GM04504 (cell line): ENCODE measurements at regions not wholly inside any gene's neighbourhood (a gene's known extent, or its start where the extent isn't known, plus 50 kb on each side); places are given as distances from the start of the nearest gene placed in this dataset.

Experiments used
- DNase-seq: peaks from one replicate; pipeline ENCODE4 v3.0.0-alpha.2; 2012; ENCODE audit warnings: low read depth

DNA sequence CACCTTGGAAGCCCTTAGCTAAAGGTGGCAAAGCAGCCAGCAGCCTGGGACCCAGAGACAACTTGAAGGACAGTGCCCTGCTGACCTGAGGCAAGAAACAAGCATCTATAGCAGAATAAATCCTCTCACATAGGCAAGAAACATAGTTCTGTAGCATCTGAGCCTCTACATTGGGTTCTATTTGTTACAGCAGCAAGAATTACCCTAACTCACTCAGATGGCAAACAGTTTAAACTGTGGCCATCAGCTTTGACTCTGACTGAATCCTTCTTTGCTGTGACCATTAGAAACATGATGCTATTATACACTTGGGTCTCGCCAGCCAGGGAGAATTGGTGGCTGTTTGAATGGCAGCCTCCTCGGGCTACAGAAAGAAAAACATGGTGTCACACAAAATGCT is 53.1 kb upstream of the CCL1 start:
- no peak for DNase-seq

DNA sequence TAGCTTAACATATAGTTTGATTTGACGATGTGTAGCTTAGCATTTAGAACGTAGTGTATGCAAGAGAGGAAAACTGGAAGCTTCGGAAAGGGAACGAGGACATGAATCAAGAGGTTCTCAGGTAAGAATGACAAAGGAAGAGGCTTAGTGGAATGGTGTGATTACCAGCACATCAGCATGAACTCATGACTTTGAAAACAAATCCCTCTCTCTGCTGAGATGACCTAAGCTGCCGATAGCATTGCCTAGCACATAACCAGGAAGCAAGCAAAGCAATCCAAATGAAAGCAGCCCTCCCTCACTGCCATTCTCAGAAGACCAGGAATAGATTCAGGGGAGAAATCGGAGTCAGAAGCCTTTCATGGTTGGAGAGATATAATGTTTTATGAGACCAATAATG is 51.3 kb upstream of the CCL1 start:
- no peak for DNase-seq

DNA sequence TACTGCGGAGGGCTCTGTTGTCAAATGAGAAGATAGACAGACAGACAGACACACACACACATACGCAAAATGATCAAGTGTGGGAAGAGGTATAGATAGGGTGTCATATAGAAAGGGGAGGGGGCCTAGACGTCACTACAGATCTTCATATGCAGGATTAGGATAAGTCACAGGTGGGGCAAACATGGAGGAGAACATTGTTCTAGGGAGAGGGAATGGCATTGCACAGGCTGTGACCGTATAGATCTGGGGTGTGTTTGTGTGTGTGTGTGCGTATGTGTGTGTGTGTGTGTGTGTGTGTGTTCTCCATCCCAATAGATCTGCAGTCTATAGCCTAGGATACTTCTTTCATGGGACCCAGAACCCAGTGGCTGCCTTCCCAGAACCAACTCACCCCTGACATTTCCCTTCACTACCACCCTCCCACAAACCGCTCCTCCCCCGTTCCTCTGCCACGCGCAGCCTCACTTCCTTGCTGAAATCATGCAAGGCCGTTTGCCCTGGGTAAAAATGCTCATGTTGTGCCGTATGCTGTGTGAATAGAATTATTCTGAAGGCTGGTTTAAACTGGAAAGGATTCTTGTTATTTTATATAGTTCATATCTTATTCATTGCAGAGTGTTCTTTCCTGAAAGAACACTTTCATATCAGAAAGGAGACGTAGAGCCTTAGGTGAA is 50.5 kb upstream of the CCL1 start:
- no peak for DNase-seq

DNA sequence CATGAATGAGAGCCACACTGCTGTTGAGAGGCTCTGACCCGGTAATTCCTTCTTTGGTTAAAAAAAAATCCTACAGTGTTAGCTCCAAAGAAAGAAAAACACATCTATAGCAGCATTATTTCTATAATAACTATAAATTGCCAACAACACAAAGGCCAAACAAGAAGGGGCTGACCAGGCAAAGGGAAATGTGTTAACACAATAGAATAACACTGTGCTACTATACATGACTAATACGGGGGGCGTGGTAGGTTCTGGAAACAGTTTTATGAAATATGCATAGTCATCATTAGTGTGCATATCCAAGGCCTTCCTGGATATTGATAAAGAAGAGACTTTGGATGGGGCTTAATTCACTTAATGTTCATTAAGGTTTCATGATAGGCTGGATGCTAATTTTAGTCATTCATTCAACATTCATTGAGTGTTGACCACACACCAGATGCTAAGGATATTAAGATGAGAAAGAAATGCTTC is 50.0 kb upstream of the CCL1 start:
- no peak for DNase-seq
